Psoas muscle (tissue), 7 donors: ENCODE measurements at regions not wholly inside any gene's neighbourhood (a gene's known extent, or its start where the extent isn't known, plus 50 kb on each side); places are given as distances from the start of the nearest gene placed in this dataset.

Source experiments
- ATAC-seq, 4 donors: fragments of 200-7000 bp; cut with Tn5 transposase; one replicate each; pipeline ENCODE4 v1.9.1; 2020; ENCODE audit warnings: moderate library complexity in 3 of 4, mild to moderate bottlenecking in 2 of 4
- DNase-seq, 2 donors: peaks; one replicate each; pipeline ENCODE4 v3.0.0-alpha.2; 2020
- H3K27ac ChIP-seq: fragments of 200-600 bp; one replicate; pipeline ENCODE4 v1.8.0; 2022
- H3K27me3 ChIP-seq, 3 donors: fragments of 200-600 bp in 1 of 3; one replicate each; pipeline versions ENCODE4 v1.6.1 to v1.8.0; 2013 to 2022; ENCODE audit warnings: low read length in 2 of 3, mild to moderate bottlenecking in 2 of 3, moderate library complexity in 1 of 3; ENCODE audit not compliant: insufficient read depth in 3 of 3
- H3K36me3 ChIP-seq, 2 donors: fragments of 200-600 bp in 1 of 2; one replicate each; pipeline versions ENCODE4 v1.6.1 to v1.8.0; 2013 to 2022; ENCODE audit warnings: low read depth in 1 of 2, mild to moderate bottlenecking in 1 of 2, moderate library complexity in 1 of 2; ENCODE audit not compliant: insufficient read depth in 1 of 2
- H3K4me1 ChIP-seq: fragments of 200-600 bp; one replicate; pipeline ENCODE4 v1.8.0; 2022
- H3K4me3 ChIP-seq: fragments of 200-600 bp; one replicate; pipeline ENCODE4 v1.8.0; 2022; ENCODE audit warnings: mild to moderate bottlenecking
- H3K9me3 ChIP-seq: fragments of 200-600 bp; one replicate; pipeline ENCODE4 v1.8.0; 2022
- WGBS, 3 donors: extraction: QIAGEN DNeasy Blood & Tissue Kit; methylation state at CpG; one replicate each; pipeline versions ENCODE4 v1.1.6 to v1.1.7; 2013; 5-methylcytosine and 5-hydroxymethylcytosine counted together
- intact Hi-C, 2 donors: fragments of 100-400 bp; cut with DNase I; formaldehyde crosslinking; loops; one replicate each; pipeline versions ENCODE4 v1.11.0 to v1.14.2; 2022
- TF ChIP-seq, protein P1 (sequence below): fragments of 200-600 bp; IDR thresholded peaks from one replicate; pipeline ENCODE4 v1.8.0; 2022; ENCODE audit warnings: antibody characterized with exemption
- donor health status: healthy with polysubstance abuse.
- donor health status: DM: no; HTN: no; CAD: no; lungs with moderate emphysema.
- donor health status: Bipolar disorder and iron deficiency.
- donor health status: healthy.
- donor health status: DM: yes; HTN: yes; CAD: no.
- donor health status: DM: no; HTN: no; CAD: no.
- donor health status: DM: yes; HTN: yes; CAD: no.

DNA sequence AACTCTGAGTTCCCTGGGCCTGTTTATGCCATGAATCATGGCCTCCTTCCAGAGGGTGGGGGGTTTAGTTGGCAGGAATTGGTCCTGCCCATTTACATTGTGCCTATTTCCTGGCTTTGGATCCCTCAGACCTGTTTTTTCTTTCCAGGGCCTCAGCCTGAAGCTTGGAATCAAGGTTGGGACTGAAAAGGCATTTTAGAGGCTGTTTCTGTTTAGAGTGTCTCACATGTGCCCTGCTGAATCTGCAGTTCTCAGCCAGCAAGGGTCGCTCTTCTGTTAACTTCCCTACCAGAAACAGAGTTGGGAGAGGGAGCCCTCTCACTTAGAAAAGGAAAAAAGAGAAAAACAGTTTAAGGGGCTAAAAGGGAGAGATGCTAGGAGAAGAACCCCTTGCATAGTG is 191.1 kb downstream of the PTPRC start:
- H3K4me1 ChIP-seq = no peaks in the 10 kb centered on the region
- no peak overlapping the region for H3K4me3 ChIP-seq
- TF ChIP-seq, protein P1, sequence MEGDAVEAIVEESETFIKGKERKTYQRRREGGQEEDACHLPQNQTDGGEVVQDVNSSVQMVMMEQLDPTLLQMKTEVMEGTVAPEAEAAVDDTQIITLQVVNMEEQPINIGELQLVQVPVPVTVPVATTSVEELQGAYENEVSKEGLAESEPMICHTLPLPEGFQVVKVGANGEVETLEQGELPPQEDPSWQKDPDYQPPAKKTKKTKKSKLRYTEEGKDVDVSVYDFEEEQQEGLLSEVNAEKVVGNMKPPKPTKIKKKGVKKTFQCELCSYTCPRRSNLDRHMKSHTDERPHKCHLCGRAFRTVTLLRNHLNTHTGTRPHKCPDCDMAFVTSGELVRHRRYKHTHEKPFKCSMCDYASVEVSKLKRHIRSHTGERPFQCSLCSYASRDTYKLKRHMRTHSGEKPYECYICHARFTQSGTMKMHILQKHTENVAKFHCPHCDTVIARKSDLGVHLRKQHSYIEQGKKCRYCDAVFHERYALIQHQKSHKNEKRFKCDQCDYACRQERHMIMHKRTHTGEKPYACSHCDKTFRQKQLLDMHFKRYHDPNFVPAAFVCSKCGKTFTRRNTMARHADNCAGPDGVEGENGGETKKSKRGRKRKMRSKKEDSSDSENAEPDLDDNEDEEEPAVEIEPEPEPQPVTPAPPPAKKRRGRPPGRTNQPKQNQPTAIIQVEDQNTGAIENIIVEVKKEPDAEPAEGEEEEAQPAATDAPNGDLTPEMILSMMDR = no peak
- H3K27ac ChIP-seq = no peak overlapping the region
- DNase-seq = no peak
- no peaks in the 10 kb centered on the region for H3K9me3 ChIP-seq
- intact Hi-C loops = no loop called here
- H3K27me3 ChIP-seq = no peaks in the 10 kb centered on the region
- no peaks in the 10 kb centered on the region for H3K36me3 ChIP-seq
- no peak for ATAC-seq
- WGBS, 3 donors = 74 to 95% (median 84%) methylated on average over 1 of the region's 1 CpG

DNA sequence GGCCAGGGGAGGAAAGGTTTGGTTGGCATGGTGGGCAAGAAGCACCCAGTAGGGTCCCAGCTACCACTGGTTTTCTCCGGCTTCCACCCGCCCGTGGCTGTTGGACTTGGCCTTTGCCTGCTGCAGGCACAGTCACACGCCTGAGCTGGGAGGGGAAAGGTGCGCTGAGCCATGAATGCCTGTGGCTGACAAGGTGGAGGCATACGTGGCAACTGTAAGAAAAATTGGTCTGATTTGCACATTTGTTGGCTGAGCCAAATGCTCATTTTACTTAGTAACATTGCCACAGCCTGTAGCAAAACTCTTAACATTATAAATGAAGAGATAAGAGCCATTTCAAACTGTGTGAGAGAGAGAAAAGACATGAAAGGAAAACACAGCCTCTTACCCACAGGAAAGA is 191.6 kb downstream of the PTPRC start:
- WGBS, 3 donors = 93% methylated on average over 6 of the region's 6 CpGs
- Histone ChIP-seq H3K36me3 (no peaks in the 10 kb centered on the region), H3K27ac (no peak overlapping the region), H3K4me3 (no peak overlapping the region), H3K27me3 (no peaks in the 10 kb centered on the region), H3K9me3 (no peaks in the 10 kb centered on the region), H3K4me1 (no peaks in the 10 kb centered on the region)
- ATAC-seq (no peak), DNase-seq (no peak)
- TF ChIP-seq, protein P1 = no peak
- intact Hi-C loops = no loop called here

GRCh38 chr1:198833706-198834503 is 195.1 kb downstream of the PTPRC start:
- Histone ChIP-seq H3K9me3 (no peaks in the 10 kb centered on the region), H3K4me3 (no peak overlapping the region), H3K36me3 (no peaks in the 10 kb centered on the region), H3K4me1 (no peaks in the 10 kb centered on the region), H3K27me3 (no peaks in the 10 kb centered on the region), H3K27ac (no peak overlapping the region)
- WGBS, 3 donors = 69 to 72% (median 70%) methylated on average over 6 of the region's 6 CpGs
- intact Hi-C loops = no loop called here
- DNase-seq (no peak), ATAC-seq (no peak)
- TF ChIP-seq, protein P1 = no peak

GRCh38 chr1:198837278-198838021 is 198.6 kb downstream of the PTPRC start:
- Histone ChIP-seq H3K36me3 (no peaks in the 10 kb centered on the region), H3K4me3 (no peak overlapping the region), H3K27me3 (no peaks in the 10 kb centered on the region), H3K27ac (no peak overlapping the region), H3K9me3 (no peaks in the 10 kb centered on the region), H3K4me1 (no peaks in the 10 kb centered on the region)
- intact Hi-C loops = no loop called here
- ATAC-seq = no peak
- TF ChIP-seq, protein P1 = no peak
- no peak for DNase-seq
- WGBS, 3 donors = 78 to 85% (median 82%) methylated on average over 6 of the region's 6 CpGs
